GM20000 (cell line): ENCODE measurements at regions not wholly inside any gene's neighbourhood (a gene's known extent, or its start where the extent isn't known, plus 50 kb on each side); places are given as distances from the start of the nearest gene placed in this dataset.

Experiments
- DNase-seq: peaks from one replicate; pipeline ENCODE4 v3.0.0; 2012; ENCODE audit warnings: low spot score
- CTCF ChIP-seq: IDR thresholded peaks from 2 replicates; pipeline ENCODE4 v1.5.1; 2012; ENCODE audit warnings: mild to moderate bottlenecking, control low read depth; ENCODE audit errors: extremely low read depth, missing control alignments

GRCh38 chr2:226208726-226209125 lies 590.9 kb downstream of the IRS1 start:
- no peak for TF ChIP-seq CTCF
- no peak for DNase-seq

- TF ChIP-seq CTCF, result no peak
- DNase-seq, result no peak
These were observed 591.9 kb downstream of the IRS1 start for GRCh38 chr2:226207671-226208070.

- DNase-seq, result no peak
- no peak for TF ChIP-seq CTCF
These were observed 600.1 kb downstream of the IRS1 start for GRCh38 chr2:226199555-226199954.

GRCh38 chr2:226198956-226199355 lies 600.7 kb downstream of the IRS1 start:
- TF ChIP-seq CTCF, result no peak
- no peak for DNase-seq

- no peak for TF ChIP-seq CTCF
- no peak for DNase-seq
These were observed 609.0 kb downstream of the IRS1 start for GRCh38 chr2:226190479-226191252.

- no peak for TF ChIP-seq CTCF
- DNase-seq, result no peak
These were observed 610.6 kb downstream of the IRS1 start for GRCh38 chr2:226189061-226189460.

GRCh38 chr2:226187616-226188015 lies 612.0 kb downstream of the IRS1 start:
- DNase-seq, result no peak
- TF ChIP-seq CTCF, result no peak
